ENCODE measurements at regions not wholly inside any gene's neighbourhood (a gene's known extent, or its start where the extent isn't known, plus 50 kb on each side); places are given as distances from the start of the nearest gene placed in this dataset.

- no peak for TF ChIP-seq CTCF (conservative IDR thresholded peaks at IDR 0.05; ENCODE audit: low read depth, low read length)
- H3K4me3 ChIP-seq (ENCODE audit: low read depth, low read length), result no peak overlapping the region
- DNase-seq (ENCODE audit: low read depth), result no peak
These were observed 821.7 kb downstream of the C4orf33 start for GRCh38 chr4:129917651-129918050.

- peak; percentile 3 for DNase-seq (ENCODE audit: low read depth)
- no peak for TF ChIP-seq CTCF (conservative IDR thresholded peaks at IDR 0.05; ENCODE audit: low read depth, low read length)
- no peak overlapping the region for H3K4me3 ChIP-seq (ENCODE audit: low read depth, low read length)
These were observed 831.0 kb downstream of the C4orf33 start for GRCh38 chr4:129926936-129927335.

- TF ChIP-seq CTCF (conservative IDR thresholded peaks at IDR 0.05; ENCODE audit: low read depth, low read length), result peak; percentile 17
- H3K4me3 ChIP-seq (ENCODE audit: low read depth, low read length), result no peak overlapping the region
- DNase-seq (ENCODE audit: low read depth), result no peak
These were observed 833.1 kb downstream of the C4orf33 start for GRCh38 chr4:129929052-129929451.

- no peak for DNase-seq (ENCODE audit: low read depth)
These were observed 834.0 kb downstream of the C4orf33 start for GRCh38 chr4:129929984-129930383.

GRCh38 chr4:129950217-129950616 lies 854.3 kb downstream of the C4orf33 start:
- no peak for TF ChIP-seq CTCF (conservative IDR thresholded peaks at IDR 0.05; ENCODE audit: low read depth, low read length)

More at GRCh38 chr4:129929984-129930383, 834.0 kb downstream of the C4orf33 start:
- no peak overlapping the region for H3K4me3 ChIP-seq (ENCODE audit: low read depth, low read length)
- TF ChIP-seq CTCF (conservative IDR thresholded peaks at IDR 0.05; ENCODE audit: low read depth, low read length), result no peak

GRCh38 chr4:129966175-129966574 lies 870.2 kb downstream of the C4orf33 start:
- no peak for TF ChIP-seq CTCF (conservative IDR thresholded peaks at IDR 0.05; ENCODE audit: low read depth, low read length)
- H3K4me3 ChIP-seq (ENCODE audit: low read depth, low read length), result no peak overlapping the region
- no peak for DNase-seq (ENCODE audit: low read depth)

More at GRCh38 chr4:129950217-129950616, 854.3 kb downstream of the C4orf33 start:
- DNase-seq (ENCODE audit: low read depth), result no peak
- no peak overlapping the region for H3K4me3 ChIP-seq (ENCODE audit: low read depth, low read length)

- no peak overlapping the region for H3K4me3 ChIP-seq (ENCODE audit: low read depth, low read length)
- no peak for DNase-seq (ENCODE audit: low read depth)
- TF ChIP-seq CTCF (conservative IDR thresholded peaks at IDR 0.05; ENCODE audit: low read depth, low read length), result no peak
These were observed 872.4 kb downstream of the C4orf33 start for GRCh38 chr4:129968366-129968765.

All from choroid plexus epithelial cell (primary cell).